Fibroblast of lung (primary cell): ENCODE measurements at regions not wholly inside any gene's neighbourhood (a gene's known extent, or its start where the extent isn't known, plus 50 kb on each side); places are given as distances from the start of the nearest gene placed in this dataset.

ENCODE experiments used
- DNase-seq, 2 donors: peaks; one replicate each; pipeline versions ENCODE4 v3.0.0 to v3.0.0-alpha.2; 2010; ENCODE audit warnings: low read depth in 2 of 2
- H2AFZ ChIP-seq: 2 replicates; pipeline ENCODE4 v1.5.1; 2012; ENCODE audit warnings: low read length, control low read depth, inconsistent platforms
- H3K27ac ChIP-seq: 2 replicates; pipeline ENCODE4 v1.5.1; 2011; ENCODE audit warnings: low read length, control low read depth; ENCODE audit not compliant: insufficient read depth
- H3K27me3 ChIP-seq: 2 replicates; pipeline ENCODE4 v1.5.1; 2011; ENCODE audit warnings: mild to moderate bottlenecking, low read length; ENCODE audit not compliant: control insufficient read depth, insufficient read depth
- H3K36me3 ChIP-seq: 2 replicates; pipeline ENCODE4 v1.5.1; 2011; ENCODE audit warnings: low read length; ENCODE audit not compliant: control insufficient read depth, insufficient read depth
- H3K4me1 ChIP-seq: 2 replicates; pipeline ENCODE4 v1.5.1; 2011; ENCODE audit warnings: low read length; ENCODE audit not compliant: control insufficient read depth, insufficient read depth; ENCODE audit errors: extremely low read depth
- H3K4me2 ChIP-seq: 2 replicates; pipeline ENCODE4 v1.5.1; 2011; ENCODE audit warnings: low read length, control low read depth; ENCODE audit not compliant: insufficient read depth; ENCODE audit errors: extremely low read depth
- H3K4me3 ChIP-seq, 4 experiments: fragments of 200-600 bp in 1 of 4; sonication (generic) in 1 of 4; replicated peaks in 1 of 4; 2 replicates each; pipeline ENCODE4 v1.5.1; 2011 to 2016; ENCODE audit warnings: low read length in 4 of 4, low read depth in 3 of 4, mild to moderate bottlenecking in 3 of 4, control low read depth in 2 of 4, inconsistent platforms in 1 of 4, mixed read lengths in 1 of 4; ENCODE audit not compliant: insufficient read depth in 1 of 4; ENCODE audit errors: control extremely low read depth in 1 of 4
- H3K79me2 ChIP-seq: 2 replicates; pipeline ENCODE4 v1.5.1; 2012; ENCODE audit warnings: mild to moderate bottlenecking, low read length, inconsistent platforms; ENCODE audit not compliant: control insufficient read depth, insufficient read depth
- H3K9ac ChIP-seq: 2 replicates; pipeline ENCODE4 v1.5.1; 2011; ENCODE audit warnings: mild to moderate bottlenecking, low read length, control low read depth; ENCODE audit not compliant: insufficient read depth
- H3K9me3 ChIP-seq: 2 replicates; pipeline ENCODE4 v1.5.1; 2012; ENCODE audit warnings: low read depth, low read length; ENCODE audit not compliant: control insufficient read depth, insufficient read depth
- H4K20me1 ChIP-seq: 2 replicates; pipeline ENCODE4 v1.5.1; 2011; ENCODE audit warnings: low read length; ENCODE audit not compliant: control insufficient read depth, insufficient read depth; ENCODE audit errors: extremely low read depth
- EZH2 ChIP-seq: IDR thresholded peaks from 2 replicates; pipeline ENCODE4 v1.5.1; 2012; ENCODE audit warnings: low read length, control low read depth, mild to moderate bottlenecking; ENCODE audit errors: missing control alignments
- TF ChIP-seq, protein P1 (sequence below), 2 donors: IDR thresholded peaks in 1 of 2; conservative IDR thresholded peaks in 1 of 2; 1 replicate in 1 of 2; 2 replicates in 1 of 2; pipeline ENCODE4 v1.5.1; 2011 to 2012; ENCODE audit warnings: low read length in 2 of 2, control low read depth in 1 of 2, inconsistent platforms in 1 of 2, low read depth in 1 of 2, mild to moderate bottlenecking in 1 of 2

DNA sequence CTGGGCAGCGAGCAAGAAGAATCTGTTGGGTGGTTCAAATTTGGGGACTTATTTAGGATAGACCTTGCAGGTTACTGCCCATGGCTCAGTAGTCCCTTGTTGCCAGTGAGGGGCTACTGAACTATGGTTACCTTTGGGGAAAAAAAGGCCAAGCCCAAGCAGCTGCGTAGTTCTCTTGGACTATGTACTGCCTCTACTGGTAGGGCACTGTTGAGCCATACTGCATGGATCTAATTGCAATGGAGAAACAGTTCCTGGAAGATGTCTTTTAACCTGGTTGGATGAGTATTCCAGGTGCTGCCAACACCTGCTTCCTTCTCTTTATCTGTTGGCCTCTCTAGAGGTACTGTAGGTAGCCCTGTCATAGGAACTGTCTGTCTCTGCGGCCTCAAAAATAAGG, 671.9 kb upstream of the CBLB start:
- Histone ChIP-seq H3K4me1 (no peaks in the 10 kb centered on the region), H3K27ac (no peak overlapping the region), H3K9me3 (no peaks in the 10 kb centered on the region), H3K4me2 (no peak overlapping the region), H3K4me3 (no peak overlapping the region), H3K79me2 (no peaks in the 10 kb centered on the region), H3K9ac (no peak overlapping the region), H4K20me1 (no peaks in the 10 kb centered on the region), H3K36me3 (no peaks in the 10 kb centered on the region), H3K27me3 (no peaks in the 10 kb centered on the region), H2AFZ (no peak overlapping the region)
- DNase-seq: no peak
- no peak for TF ChIP-seq EZH2
- TF ChIP-seq, protein P1, sequence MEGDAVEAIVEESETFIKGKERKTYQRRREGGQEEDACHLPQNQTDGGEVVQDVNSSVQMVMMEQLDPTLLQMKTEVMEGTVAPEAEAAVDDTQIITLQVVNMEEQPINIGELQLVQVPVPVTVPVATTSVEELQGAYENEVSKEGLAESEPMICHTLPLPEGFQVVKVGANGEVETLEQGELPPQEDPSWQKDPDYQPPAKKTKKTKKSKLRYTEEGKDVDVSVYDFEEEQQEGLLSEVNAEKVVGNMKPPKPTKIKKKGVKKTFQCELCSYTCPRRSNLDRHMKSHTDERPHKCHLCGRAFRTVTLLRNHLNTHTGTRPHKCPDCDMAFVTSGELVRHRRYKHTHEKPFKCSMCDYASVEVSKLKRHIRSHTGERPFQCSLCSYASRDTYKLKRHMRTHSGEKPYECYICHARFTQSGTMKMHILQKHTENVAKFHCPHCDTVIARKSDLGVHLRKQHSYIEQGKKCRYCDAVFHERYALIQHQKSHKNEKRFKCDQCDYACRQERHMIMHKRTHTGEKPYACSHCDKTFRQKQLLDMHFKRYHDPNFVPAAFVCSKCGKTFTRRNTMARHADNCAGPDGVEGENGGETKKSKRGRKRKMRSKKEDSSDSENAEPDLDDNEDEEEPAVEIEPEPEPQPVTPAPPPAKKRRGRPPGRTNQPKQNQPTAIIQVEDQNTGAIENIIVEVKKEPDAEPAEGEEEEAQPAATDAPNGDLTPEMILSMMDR (conservative IDR thresholded peaks at IDR 0.05 in 1 of 2, IDR thresholded peaks at IDR 0.05 in 1 of 2; ENCODE audit: low read depth in 1 of 2, low read length in 2 of 2): no peak

DNA sequence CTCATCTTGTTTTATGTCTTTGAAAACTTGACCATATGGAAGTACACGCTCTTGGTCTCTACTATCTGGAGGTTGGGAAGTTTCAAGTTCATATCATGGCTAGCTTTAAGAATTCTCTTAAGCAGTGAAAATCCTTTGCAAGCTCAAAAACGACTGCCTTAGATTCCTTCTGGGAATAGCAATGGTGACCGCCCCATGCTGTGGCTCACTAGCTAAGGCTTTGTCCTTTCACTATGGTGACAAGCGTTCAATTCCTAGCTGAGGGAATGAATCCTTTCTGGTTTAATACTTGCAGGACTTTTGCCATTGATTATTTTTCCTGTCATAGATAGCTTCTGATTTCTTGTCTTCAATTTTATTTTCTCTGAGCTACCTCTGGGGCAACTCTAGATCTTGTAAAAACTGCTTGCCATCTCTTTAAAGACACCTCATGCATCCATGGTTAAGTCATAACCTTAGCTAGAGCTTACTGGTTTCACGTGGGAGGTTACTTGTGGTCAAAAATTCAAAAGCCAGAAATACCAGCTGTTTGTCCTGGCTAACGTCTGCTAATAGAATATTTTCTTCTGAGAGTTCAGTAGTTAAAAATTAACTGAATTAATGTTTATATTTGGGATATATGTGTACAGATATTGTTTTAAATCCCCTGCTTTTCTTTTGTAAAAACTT, 673.4 kb upstream of the CBLB start:
- no peaks in the 10 kb centered on the region for H3K79me2 ChIP-seq
- peak in 1 of 2 donors; percentile 80 for DNase-seq
- no peak overlapping the region for H3K9ac ChIP-seq
- H3K4me1 ChIP-seq: no peaks in the 10 kb centered on the region
- H3K4me3 ChIP-seq: no peak overlapping the region
- no peaks in the 10 kb centered on the region for H4K20me1 ChIP-seq
- no peaks in the 10 kb centered on the region for H3K27me3 ChIP-seq
- no peaks in the 10 kb centered on the region for H3K36me3 ChIP-seq
- no peak for TF ChIP-seq EZH2
- TF ChIP-seq, protein P1 (conservative IDR thresholded peaks at IDR 0.05 in 1 of 2, IDR thresholded peaks at IDR 0.05 in 1 of 2; ENCODE audit: low read depth in 1 of 2, low read length in 2 of 2): no peak
- H3K27ac ChIP-seq: no peak overlapping the region
- no peak overlapping the region for H3K4me2 ChIP-seq
- no peak overlapping the region for H2AFZ ChIP-seq
- H3K9me3 ChIP-seq: no peaks in the 10 kb centered on the region

DNA sequence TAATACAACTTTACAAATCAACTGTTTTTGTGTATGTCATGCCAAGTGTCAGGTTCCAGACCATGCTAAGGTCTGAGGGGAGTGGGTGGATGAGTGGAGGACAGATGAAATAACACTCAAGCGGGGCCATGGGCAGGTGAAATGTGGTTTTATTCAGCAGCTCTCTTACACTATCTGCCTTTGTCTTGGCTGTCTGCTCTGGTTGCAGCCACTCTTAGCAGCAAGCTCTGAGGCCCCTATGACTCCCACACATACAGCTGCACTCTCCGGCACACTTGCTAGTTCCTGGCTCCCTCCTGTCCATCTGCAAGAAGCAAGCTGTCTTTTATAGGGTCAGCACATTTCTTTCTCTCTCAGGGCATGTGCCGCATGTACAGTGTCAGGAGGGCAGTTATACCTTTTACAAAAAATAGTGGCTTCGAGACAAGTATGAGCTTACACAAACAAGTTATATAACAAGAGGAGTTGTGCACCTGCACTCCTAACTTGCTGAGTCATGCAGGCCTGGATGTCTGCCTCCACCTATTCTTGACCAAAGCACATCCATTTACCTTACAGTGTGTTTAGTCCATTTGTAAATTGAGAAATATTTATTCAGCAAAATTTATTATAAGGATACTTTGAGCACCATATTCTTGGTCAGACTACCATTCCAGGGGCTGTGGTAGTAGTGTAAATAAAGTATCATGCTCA, 683.7 kb upstream of the CBLB start:
- no peaks in the 10 kb centered on the region for H3K4me1 ChIP-seq
- no peak overlapping the region for H3K4me3 ChIP-seq
- H3K79me2 ChIP-seq: no peaks in the 10 kb centered on the region
- H3K9ac ChIP-seq: no peak overlapping the region
- H3K9me3 ChIP-seq: no peaks in the 10 kb centered on the region
- TF ChIP-seq EZH2: no peak
- TF ChIP-seq, protein P1 (conservative IDR thresholded peaks at IDR 0.05 in 1 of 2, IDR thresholded peaks at IDR 0.05 in 1 of 2; ENCODE audit: low read depth in 1 of 2, low read length in 2 of 2): no peak
- H3K4me2 ChIP-seq: no peak overlapping the region
- DNase-seq: peak in 1 of 2 donors; percentile 21
- H2AFZ ChIP-seq: no peak overlapping the region
- no peaks in the 10 kb centered on the region for H4K20me1 ChIP-seq
- no peak overlapping the region for H3K27ac ChIP-seq
- H3K36me3 ChIP-seq: no peaks in the 10 kb centered on the region
- H3K27me3 ChIP-seq: no peaks in the 10 kb centered on the region
